GM12878 (cell line): ENCODE measurements at regions not wholly inside any gene's neighbourhood (a gene's known extent, or its start where the extent isn't known, plus 50 kb on each side); places are given as distances from the start of the nearest gene placed in this dataset.

Source experiments
- ATAC-seq: fragments of 200-7000 bp; cut with Tn5 transposase; 3 replicates; pipeline ENCODE4 v1.9.1; 2020; ENCODE audit warnings: mild to moderate bottlenecking, moderate library complexity
- BruUV-seq: library from RNA; stranded (reverse); fragments of 400-500 nt; replicated peaks from 2 replicates; lab custom pipeline; 2021; lab: Mats Ljungman, UMichigan
- CTCF ChIA-PET: fragments of 300-600 bp; sonication (Branson Sonifier 250); formaldehyde crosslinking; extraction: SDS; loops from one replicate; lab custom pipeline; 2021; ENCODE audit warnings: inconsistent platforms; lab: Yijun Ruan, JAX
- POLR2A ChIA-PET: fragments of 350-600 bp; formaldehyde crosslinking; extraction: SDS; loops from one replicate; lab custom pipeline; 2021; ENCODE audit warnings: inconsistent platforms; lab: Charles Lee
- RAD21 ChIA-PET: fragments of 300-600 bp; sonication (Branson Sonifier 250); formaldehyde crosslinking; loops from one replicate; lab custom pipeline; 2023; ENCODE audit warnings: antibody characterized with exemption; ENCODE audit not compliant: unreplicated experiment; lab: Charles Lee
- SMC1A ChIA-PET: fragments of 300-600 bp; sonication (Branson Sonifier 250); formaldehyde crosslinking; loops from one replicate; lab custom pipeline; 2023; ENCODE audit not compliant: unreplicated experiment, uncharacterized antibody; lab: Charles Lee
- DNase-seq: peaks from one replicate; pipeline ENCODE4 v3.0.0-alpha.2; 2011; ENCODE audit warnings: low read depth, low spot score
- FAIRE-seq: peaks from 3 replicates; lab custom pipeline; 2011; peaks lifted over from hg19 to GRCh38; lab: Jason Lieb, UNC
- H2AFZ ChIP-seq: 2 replicates; pipeline ENCODE4 v1.6.0; 2011; ENCODE audit warnings: low read depth, low read length, control low read depth; ENCODE audit not compliant: control insufficient read depth
- H3K27ac ChIP-seq: 2 replicates; pipeline ENCODE4 v1.5.1; 2011; ENCODE audit warnings: control low read depth; ENCODE audit not compliant: control insufficient read depth, insufficient read depth
- H3K27me3 ChIP-seq, 2 experiments: replicated peaks in 1 of 2; 2 replicates each; pipeline versions ENCODE4 v1.6.0 to v1.6.1; 2011; ENCODE audit warnings: low read length in 1 of 2; ENCODE audit not compliant: control insufficient read depth in 2 of 2, insufficient read depth in 2 of 2
- H3K36me3 ChIP-seq, 2 experiments: 2 replicates each; pipeline ENCODE4 v1.5.1; 2011; ENCODE audit warnings: low read length in 1 of 2; ENCODE audit not compliant: control insufficient read depth in 2 of 2, insufficient read depth in 2 of 2
- H3K4me1 ChIP-seq: 2 replicates; pipeline ENCODE4 v1.6.1; 2011; ENCODE audit warnings: mild to moderate bottlenecking, low read length, moderate library complexity, mixed read lengths; ENCODE audit not compliant: control insufficient read depth, insufficient read depth
- H3K4me2 ChIP-seq: 2 replicates; pipeline ENCODE4 v1.6.0; 2011; ENCODE audit warnings: control low read depth; ENCODE audit not compliant: control insufficient read depth, insufficient read depth
- H3K4me3 ChIP-seq: fragments of 200-600 bp; sonication (generic); 2 replicates; pipeline ENCODE4 v1.5.1; 2016
- H3K79me2 ChIP-seq: 2 replicates; pipeline ENCODE4 v1.6.0; 2011; ENCODE audit warnings: low read length; ENCODE audit not compliant: control insufficient read depth, insufficient read depth
- H3K9ac ChIP-seq: 2 replicates; pipeline ENCODE4 v1.8.0; 2011; ENCODE audit warnings: low read length, control low read depth, mixed read lengths; ENCODE audit not compliant: control insufficient read depth, insufficient read depth
- H3K9me3 ChIP-seq: replicated peaks from 3 replicates; pipeline ENCODE4 v1.5.1; 2011; ENCODE audit warnings: mild to moderate bottlenecking, low read length; ENCODE audit not compliant: control insufficient read depth, insufficient read depth
- H4K20me1 ChIP-seq: 2 replicates; pipeline ENCODE4 v1.6.0; 2011; ENCODE audit not compliant: control insufficient read depth, insufficient read depth
- MEF2B ChIP-seq: fragments of 450-650 bp; IDR thresholded peaks from 2 replicates; pipeline ENCODE4 v1.6.1; 2018; ENCODE audit warnings: mild to moderate bottlenecking, moderate library complexity; ENCODE audit not compliant: partially characterized antibody, poor library complexity, severe bottlenecking
- MTA2 ChIP-seq: fragments of 450-650 bp; IDR thresholded peaks from 2 replicates; pipeline ENCODE4 v1.6.1; 2016; ENCODE audit warnings: low read depth, mild to moderate bottlenecking, moderate library complexity
- MYB ChIP-seq: fragments of 150-350 bp; IDR thresholded peaks from 2 replicates; pipeline ENCODE4 v1.6.1; 2014; ENCODE audit warnings: mild to moderate bottlenecking, low read depth, low read length, borderline replicate concordance
- YBX1 ChIP-seq: fragments of 450-650 bp; IDR thresholded peaks from 2 replicates; pipeline ENCODE4 v1.6.1; 2016; ENCODE audit warnings: antibody characterized with exemption
- ZNF592 ChIP-seq: fragments of 450-650 bp; IDR thresholded peaks from 2 replicates; pipeline ENCODE4 v1.6.1; 2017; ENCODE audit warnings: mild to moderate bottlenecking, moderate library complexity
- WGBS: methylation state at CpG from one replicate; pipeline ENCODE4 v1.1.6; 2016; ENCODE audit warnings: low lambda C conversion rate; ENCODE audit not compliant: insufficient replicate concordance, insufficient coverage; ENCODE audit errors: missing lambda C conversion rate; 5-methylcytosine and 5-hydroxymethylcytosine counted together
- in situ Hi-C: fragments of 300-500 bp; cut with MboI; formaldehyde crosslinking; loops from 9 replicates; pipeline ENCODE4 v1.14.3; 2018; ENCODE audit warnings: mixed read lengths
- intact Hi-C: fragments of 100-400 bp; cut with micrococcal nuclease; formaldehyde crosslinking; loops from one replicate; pipeline ENCODE4 v1.14.2; 2022; ENCODE audit not compliant: unreplicated experiment

DNA sequence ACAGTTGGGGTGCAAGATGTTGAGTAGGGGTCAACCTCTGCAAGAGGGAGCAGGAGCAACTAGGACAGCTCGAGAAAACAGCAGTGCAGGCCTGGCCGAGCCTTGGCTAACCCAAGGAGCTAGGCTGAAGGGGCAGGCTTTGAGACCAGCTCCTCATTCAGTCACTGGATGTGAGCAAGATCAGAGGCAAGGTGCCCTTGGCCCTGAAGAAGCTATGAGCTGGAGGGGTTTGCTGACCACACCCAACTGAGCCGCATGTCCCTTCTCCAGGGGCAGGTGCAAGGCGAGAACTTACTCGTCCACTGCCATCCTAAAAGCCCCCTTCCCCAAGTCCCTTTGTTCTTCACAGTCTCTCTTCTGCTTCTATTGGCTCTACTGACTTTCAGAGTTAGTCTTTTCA, 126.1 kb upstream of the UBL3 start (continued):
- TF ChIP-seq ZNF592 (no peak), MEF2B (no peak), MTA2 (no peak)

DNA sequence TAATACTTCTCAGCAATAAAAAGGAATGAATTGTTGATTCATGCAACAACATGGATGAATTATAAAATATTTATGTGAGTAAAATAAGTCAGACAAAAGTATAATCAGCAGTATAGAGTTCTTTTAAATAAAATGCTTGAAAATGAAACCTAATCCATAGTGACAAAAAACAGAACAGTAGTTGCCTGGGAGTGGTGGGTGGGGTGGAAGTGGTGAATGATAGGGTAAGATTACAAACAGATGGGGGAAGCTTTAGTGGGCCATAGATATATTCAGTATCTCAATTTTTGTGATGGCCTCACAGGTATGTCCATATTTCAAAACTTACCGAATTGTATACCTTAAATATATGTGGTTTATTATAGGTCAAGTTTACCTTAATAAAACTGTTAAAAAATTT, 124.9 kb upstream of the UBL3 start:
- Histone ChIP-seq H3K9ac (no peak overlapping the region), H3K36me3 (no peaks in the 10 kb centered on the region), H3K4me2 (no peak overlapping the region), H3K4me3 (no peak overlapping the region), H2AFZ (no peak overlapping the region), H3K79me2 (no peaks in the 10 kb centered on the region), H3K27me3 (no peaks in the 10 kb centered on the region), H3K27ac (no peak overlapping the region), H4K20me1 (no peaks in the 10 kb centered on the region), H3K4me1 (no peaks in the 10 kb centered on the region), H3K9me3 (no peaks in the 10 kb centered on the region)
- no peak for FAIRE-seq
- 6% methylated on average over 1 of the region's 1 CpG for WGBS
- ATAC-seq: no peak
- no TSS peak for BruUV-seq
- TF ChIP-seq MYB (no peak), YBX1 (no peak)
- intact Hi-C loops (no loop called here), in situ Hi-C loops (no loop called here)
- SMC1A ChIA-PET: no interaction called here
- RAD21 ChIA-PET: no interaction called here
- no peak for DNase-seq
- POLR2A ChIA-PET: no interaction called here
- CTCF ChIA-PET: no interaction called here
